Skeletal muscle satellite cell (primary cell): ENCODE measurements at regions not wholly inside any gene's neighbourhood (a gene's known extent, or its start where the extent isn't known, plus 50 kb on each side); places are given as distances from the start of the nearest gene placed in this dataset.

ENCODE experiments used
- H3K27me3 ChIP-seq: 2 replicates; pipeline ENCODE4 v1.7.0; 2013; ENCODE audit warnings: low read length; ENCODE audit not compliant: control insufficient read depth, insufficient read depth
- H3K36me3 ChIP-seq: 2 replicates; pipeline ENCODE4 v1.7.0; 2013; ENCODE audit warnings: mild to moderate bottlenecking, control low read depth, low read length; ENCODE audit not compliant: insufficient read depth
- H3K4me1 ChIP-seq: 2 replicates; pipeline ENCODE4 v1.7.0; 2013; ENCODE audit warnings: low read length; ENCODE audit not compliant: control insufficient read depth, insufficient read depth
- H3K4me2 ChIP-seq: 2 replicates; pipeline ENCODE4 v1.7.0; 2013; ENCODE audit warnings: mild to moderate bottlenecking, low read length
- H3K4me3 ChIP-seq: 2 replicates; pipeline ENCODE4 v1.7.0; 2013; ENCODE audit warnings: low read length
- H3K9ac ChIP-seq: 2 replicates; pipeline ENCODE4 v1.7.0; 2013; ENCODE audit warnings: mild to moderate bottlenecking, low read depth, low read length, moderate library complexity
- H3K9me3 ChIP-seq: replicated peaks from 2 replicates; pipeline ENCODE4 v1.7.0; 2013; ENCODE audit warnings: mild to moderate bottlenecking, control low read depth, low read length

DNA sequence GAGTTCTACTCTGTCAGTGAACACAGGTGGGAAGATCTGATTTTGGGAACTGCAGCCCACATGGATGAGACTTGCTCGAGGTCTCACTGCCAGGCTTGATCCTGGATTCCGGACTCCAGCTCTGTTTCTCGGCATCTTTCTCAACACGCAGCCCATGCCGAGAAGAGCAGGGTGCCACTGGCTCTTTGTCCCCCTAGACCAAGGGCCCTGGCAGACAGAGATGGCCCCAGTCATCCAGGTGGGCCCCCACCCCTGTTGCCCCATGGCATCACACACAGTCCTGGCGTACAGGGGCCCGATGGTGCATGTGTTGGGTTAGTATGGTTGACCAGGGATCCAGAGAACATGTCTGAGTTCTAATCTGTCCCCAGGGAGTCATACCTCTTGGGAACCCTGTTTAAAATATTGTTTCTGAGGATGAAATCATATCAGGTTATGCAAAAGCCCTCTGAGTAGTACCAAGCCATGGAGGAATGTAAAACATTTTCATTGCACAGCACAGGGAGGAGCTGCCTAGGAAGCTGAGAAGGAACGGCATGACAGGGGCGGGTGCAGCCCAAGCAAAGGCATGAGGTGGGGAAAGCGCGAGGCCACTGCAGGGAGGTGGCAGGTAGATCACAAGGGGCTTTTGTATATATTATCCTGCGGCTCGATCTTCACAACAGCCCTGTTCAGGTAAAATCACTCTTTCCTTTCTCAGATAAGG, 320.6 kb downstream of the UACA start:
- H3K9ac ChIP-seq = no peak overlapping the region
- H3K9me3 ChIP-seq = no peaks in the 10 kb centered on the region
- no peaks in the 10 kb centered on the region for H3K36me3 ChIP-seq
- H3K27me3 ChIP-seq = peaks cover 96% of the 10 kb centered on the region
- no peak overlapping the region for H3K4me3 ChIP-seq
- no peaks in the 10 kb centered on the region for H3K4me1 ChIP-seq
- no peak overlapping the region for H3K4me2 ChIP-seq

DNA sequence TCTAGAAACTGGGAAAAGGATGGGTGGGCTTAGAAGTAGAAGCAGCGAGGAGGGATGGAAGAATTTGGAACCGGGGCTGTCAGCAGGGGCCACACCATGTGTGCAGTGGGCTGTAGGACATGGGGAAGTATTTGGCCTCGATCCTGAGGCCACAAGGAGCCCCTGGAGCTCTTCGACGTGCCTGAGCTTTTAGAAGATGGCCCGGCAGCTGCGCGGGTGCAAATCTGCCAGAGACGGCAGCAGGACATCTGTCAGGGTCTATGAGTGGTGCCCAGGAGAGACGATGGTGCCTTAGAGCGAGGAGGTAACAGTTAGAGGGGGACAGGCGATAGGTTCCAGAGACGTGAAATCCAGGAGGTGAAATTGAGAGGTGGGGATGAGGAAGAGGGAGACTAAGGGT, 321.1 kb downstream of the UACA start:
- H3K9me3 ChIP-seq = no peaks in the 10 kb centered on the region

DNA sequence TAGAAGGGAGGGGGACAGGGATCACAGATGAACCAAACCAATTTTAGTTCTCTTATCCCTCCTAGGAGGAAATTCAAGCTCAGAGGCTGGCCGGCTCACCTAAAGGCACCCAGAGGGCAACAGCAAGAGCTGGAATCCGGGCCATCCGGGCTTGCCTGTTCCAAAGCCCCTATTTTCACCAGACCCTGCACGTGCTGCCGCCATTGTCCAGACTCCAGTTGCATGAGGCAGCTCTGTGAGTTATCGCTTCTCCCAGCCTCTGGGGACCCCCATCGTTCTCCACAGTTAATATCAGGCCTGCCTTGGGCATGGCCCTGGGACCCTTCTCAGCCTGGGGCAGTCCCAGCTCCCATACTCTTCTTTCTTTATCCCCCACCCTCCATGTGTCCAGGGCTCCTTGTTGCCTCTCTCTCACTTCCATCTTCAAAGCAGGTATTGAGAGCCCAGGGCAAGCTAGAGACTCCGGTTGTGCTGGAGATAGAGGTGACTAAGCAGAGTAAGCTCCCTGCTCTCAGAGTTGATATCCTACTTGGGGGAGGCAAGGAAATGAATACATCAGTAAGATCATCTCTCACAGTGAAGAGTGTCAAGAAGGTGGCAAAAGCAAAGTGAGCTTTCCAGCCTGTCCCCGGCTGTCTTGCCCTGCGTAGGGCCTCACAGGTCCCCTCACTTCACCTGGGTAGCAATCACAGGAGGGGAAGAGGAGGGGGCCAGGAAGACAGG, 322.8 kb downstream of the UACA start:
- Histone ChIP-seq H3K27me3 (peaks cover 96% of the 10 kb centered on the region), H3K4me3 (no peak overlapping the region), H3K4me1 (no peaks in the 10 kb centered on the region), H3K9me3 (no peaks in the 10 kb centered on the region), H3K4me2 (no peak overlapping the region), H3K36me3 (no peaks in the 10 kb centered on the region), H3K9ac (no peak overlapping the region)

More for the DNA sequence above, 321.1 kb downstream of the UACA start:
- no peak overlapping the region for H3K9ac ChIP-seq
- no peaks in the 10 kb centered on the region for H3K36me3 ChIP-seq
- H3K27me3 ChIP-seq = peaks cover 96% of the 10 kb centered on the region
- no peaks in the 10 kb centered on the region for H3K4me1 ChIP-seq
- H3K4me3 ChIP-seq = no peak overlapping the region
- no peak overlapping the region for H3K4me2 ChIP-seq

DNA sequence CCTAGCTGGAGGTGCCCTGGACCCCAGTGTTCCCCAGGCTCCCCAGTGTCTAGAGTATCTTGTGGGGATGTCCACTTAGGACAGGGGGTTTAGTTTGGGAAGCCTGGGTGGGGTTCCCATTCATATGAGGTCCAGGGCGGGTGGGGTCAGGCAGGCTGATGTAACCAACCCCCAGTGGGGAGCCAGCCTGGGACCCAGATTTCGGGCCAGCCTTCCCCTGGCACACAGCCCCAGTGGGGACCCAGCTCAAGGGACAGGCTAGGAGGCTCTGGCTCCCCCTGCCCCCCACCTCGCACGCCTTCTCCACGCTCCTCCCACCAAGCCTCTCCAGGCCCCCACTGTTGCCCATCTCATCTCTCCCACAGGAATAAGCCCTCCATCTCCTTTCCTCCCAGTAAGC, 323.5 kb downstream of the UACA start:
- Histone ChIP-seq H3K36me3 (no peaks in the 10 kb centered on the region), H3K4me3 (no peak overlapping the region), H3K9ac (no peak overlapping the region), H3K4me1 (no peaks in the 10 kb centered on the region), H3K27me3 (peaks cover 96% of the 10 kb centered on the region), H3K9me3 (no peaks in the 10 kb centered on the region), H3K4me2 (no peak overlapping the region)

DNA sequence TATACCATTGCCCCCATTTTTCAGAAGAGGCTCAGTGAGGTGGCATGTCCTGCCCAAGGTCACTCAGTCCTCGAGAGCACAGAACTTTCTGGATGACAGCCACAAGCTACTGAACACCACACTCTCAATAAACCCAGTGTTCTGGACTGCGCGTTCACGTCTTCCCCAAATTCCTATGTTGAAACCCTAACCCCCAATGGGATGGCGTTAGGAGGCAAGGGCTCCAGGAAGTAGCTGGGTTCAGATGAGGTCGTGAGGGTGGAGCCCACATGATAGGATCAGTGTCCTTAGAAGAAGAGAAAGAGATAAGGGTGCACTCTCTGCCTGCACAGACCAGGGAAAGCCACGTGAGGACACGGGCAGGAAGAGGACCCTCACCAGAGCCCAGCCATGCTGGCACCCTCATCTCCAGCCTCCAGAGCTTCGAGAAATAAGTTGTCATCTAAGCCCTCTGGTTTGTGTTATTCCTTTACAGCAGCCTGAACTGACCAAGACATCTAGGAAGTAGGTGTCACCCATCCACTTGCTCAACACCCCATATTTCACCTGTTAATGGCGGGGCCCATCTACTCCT, 324.0 kb downstream of the UACA start:
- Histone ChIP-seq H3K4me2 (no peak overlapping the region), H3K4me1 (no peaks in the 10 kb centered on the region), H3K4me3 (no peak overlapping the region), H3K9me3 (no peaks in the 10 kb centered on the region), H3K36me3 (no peaks in the 10 kb centered on the region), H3K9ac (no peak overlapping the region), H3K27me3 (peaks cover 94% of the 10 kb centered on the region)

DNA sequence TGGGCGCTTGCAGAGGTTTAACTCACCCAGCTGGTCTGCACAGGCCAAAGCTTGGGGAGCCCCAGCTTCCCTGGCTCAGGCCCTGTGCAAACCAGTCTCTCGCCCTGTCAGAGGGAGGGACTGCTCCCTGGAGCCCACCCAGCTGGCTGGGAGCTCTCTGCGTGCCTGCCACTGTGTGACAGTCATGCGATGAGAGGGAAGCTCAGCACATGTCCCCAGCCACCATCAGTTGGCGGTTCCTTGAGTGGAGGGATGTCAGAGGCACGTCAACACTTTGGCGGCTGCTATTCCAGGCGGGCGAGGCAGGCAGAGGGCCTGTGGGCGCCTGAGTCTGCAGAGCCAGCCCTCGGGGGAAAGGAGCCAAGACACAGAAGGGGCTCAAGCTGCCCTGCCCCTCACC, 324.6 kb downstream of the UACA start:
- Histone ChIP-seq H3K4me1 (no peaks in the 10 kb centered on the region), H3K27me3 (peaks cover 94% of the 10 kb centered on the region), H3K9ac (no peak overlapping the region), H3K36me3 (no peaks in the 10 kb centered on the region), H3K9me3 (no peaks in the 10 kb centered on the region), H3K4me2 (no peak overlapping the region), H3K4me3 (no peak overlapping the region)

DNA sequence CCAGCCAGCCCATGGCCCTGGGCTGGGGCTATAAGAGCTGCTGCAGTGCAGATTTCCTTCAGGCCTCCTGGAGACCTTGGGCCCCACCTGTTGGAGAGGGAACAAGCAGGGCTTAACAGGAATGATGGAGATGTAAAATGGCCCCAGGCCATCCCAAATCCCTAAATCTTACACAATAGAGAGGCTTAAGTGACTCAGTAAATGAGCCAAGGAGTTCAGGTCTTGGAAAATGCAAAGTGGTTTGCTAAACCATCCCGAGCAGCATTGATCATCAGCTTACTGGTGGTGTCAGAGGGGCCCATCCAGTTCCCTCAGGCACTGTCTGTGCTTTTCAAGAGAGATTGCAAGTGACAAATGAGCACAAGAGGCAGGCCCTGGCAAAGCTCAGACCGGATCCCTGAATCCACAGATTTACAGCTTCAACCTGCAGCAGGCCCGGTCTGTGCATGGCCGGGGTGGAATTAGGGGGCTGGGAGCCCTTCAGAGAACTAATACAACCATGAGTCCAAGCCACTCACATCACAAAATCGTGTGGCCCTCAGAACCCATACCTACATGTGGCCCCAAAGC, 325.4 kb downstream of the UACA start:
- no peak overlapping the region for H3K9ac ChIP-seq
- H3K4me2 ChIP-seq = no peak overlapping the region
- peaks cover 91% of the 10 kb centered on the region for H3K27me3 ChIP-seq
- no peak overlapping the region for H3K4me3 ChIP-seq
- no peaks in the 10 kb centered on the region for H3K36me3 ChIP-seq
- H3K9me3 ChIP-seq = no peaks in the 10 kb centered on the region
- H3K4me1 ChIP-seq = no peaks in the 10 kb centered on the region

DNA sequence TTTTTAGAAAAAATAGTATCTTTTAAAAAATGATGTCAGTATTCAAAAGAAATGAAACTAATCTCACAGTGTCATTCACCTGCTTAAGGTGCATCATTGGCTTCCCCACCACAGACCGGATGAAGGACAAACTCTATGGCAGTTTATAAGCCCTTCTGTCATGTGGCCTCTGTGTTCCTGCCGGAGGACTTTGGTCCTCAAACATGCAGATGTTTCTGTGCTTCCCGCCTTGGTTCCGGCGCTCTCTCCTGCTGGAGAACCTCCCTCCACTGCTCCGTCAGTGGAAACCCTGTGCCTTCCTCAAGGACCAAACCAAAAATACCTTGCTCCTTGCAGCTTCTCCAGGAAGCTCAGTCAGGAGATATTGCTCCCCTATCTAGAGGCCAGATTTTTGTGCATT, 326.3 kb downstream of the UACA start:
- no peak overlapping the region for H3K4me3 ChIP-seq
- no peak overlapping the region for H3K4me2 ChIP-seq
- H3K36me3 ChIP-seq = no peaks in the 10 kb centered on the region
- H3K9ac ChIP-seq = no peak overlapping the region
- H3K9me3 ChIP-seq = no peaks in the 10 kb centered on the region
- H3K27me3 ChIP-seq = peaks cover 88% of the 10 kb centered on the region
- no peaks in the 10 kb centered on the region for H3K4me1 ChIP-seq

DNA sequence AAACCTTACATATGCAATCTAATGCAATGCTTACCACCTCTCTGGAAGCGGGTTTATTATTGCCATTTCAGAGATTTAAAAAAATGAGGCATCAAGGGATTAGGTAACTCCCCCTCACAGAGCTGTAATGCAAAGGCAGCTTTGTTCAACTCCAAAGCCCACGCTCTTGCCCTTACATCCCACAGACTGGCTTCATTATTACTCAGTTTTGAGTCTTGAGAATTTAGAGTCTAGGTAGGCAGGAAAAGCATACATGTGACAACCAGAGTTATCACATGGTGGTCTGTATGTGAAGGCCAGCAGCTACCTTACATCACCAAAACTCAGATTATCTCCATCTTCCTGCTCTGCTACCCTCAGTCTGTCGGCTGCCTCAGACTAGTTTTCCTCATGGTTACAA, 326.9 kb downstream of the UACA start:
- Histone ChIP-seq H3K4me1 (no peaks in the 10 kb centered on the region), H3K9ac (no peak overlapping the region), H3K27me3 (peaks cover 88% of the 10 kb centered on the region), H3K36me3 (no peaks in the 10 kb centered on the region), H3K9me3 (no peaks in the 10 kb centered on the region), H3K4me3 (no peak overlapping the region), H3K4me2 (no peak overlapping the region)

DNA sequence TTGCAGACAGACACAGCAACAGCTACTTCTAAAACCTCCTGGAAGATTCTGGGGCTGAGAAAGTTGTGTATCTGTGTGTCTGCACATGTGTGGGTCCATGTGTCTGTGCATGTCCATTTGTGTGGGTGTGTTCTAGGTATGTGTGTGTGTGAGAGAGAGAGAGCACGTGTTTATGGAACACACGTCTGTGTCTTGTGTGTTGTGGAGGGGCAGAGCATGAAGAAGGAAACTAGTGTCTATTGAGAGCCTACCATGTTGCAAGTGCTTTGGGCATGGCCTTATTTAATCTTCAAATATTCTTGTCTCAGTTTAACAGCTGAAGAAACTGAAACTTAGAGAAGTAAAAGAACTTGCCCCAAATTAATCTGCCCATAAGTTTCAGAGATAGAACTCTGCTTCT, 327.5 kb downstream of the UACA start:
- Histone ChIP-seq H3K4me2 (no peak overlapping the region), H3K9me3 (no peaks in the 10 kb centered on the region), H3K4me3 (no peak overlapping the region), H3K27me3 (peaks cover 88% of the 10 kb centered on the region), H3K4me1 (no peaks in the 10 kb centered on the region), H3K36me3 (no peaks in the 10 kb centered on the region), H3K9ac (no peak overlapping the region)

DNA sequence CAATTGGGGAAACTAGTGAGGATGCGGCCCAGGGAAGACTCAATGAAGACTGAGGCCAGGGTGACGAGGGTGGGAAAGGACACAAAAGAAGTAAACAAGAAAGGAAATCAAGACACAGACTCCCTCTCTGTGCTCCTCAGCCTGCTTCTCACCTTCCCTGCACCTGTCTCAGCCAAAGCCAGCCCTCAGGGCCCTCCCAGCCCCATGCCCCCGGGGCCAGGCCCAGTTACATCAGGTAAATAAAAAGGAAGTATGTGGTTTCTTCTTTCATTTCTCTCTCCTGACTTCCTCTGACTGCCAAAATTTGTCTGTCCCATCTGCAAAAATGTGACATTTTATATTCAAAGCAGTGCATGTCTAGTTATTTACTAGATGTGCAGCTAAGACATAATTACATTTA, 328.0 kb downstream of the UACA start:
- no peaks in the 10 kb centered on the region for H3K9me3 ChIP-seq
- H3K9ac ChIP-seq = no peak overlapping the region
- no peak overlapping the region for H3K4me3 ChIP-seq
- peaks cover 86% of the 10 kb centered on the region for H3K27me3 ChIP-seq
- H3K4me1 ChIP-seq = no peaks in the 10 kb centered on the region
- H3K36me3 ChIP-seq = no peaks in the 10 kb centered on the region
- no peak overlapping the region for H3K4me2 ChIP-seq
